HL-60 (cell line): ENCODE measurements at regions not wholly inside any gene's neighbourhood (a gene's known extent, or its start where the extent isn't known, plus 50 kb on each side); places are given as distances from the start of the nearest gene placed in this dataset.

ENCODE experiments used
- CTCF ChIP-seq: IDR thresholded peaks from one replicate; pipeline ENCODE4 v1.5.1; 2011; ENCODE audit warnings: low read length, control low read depth, inconsistent platforms; ENCODE audit not compliant: insufficient read depth
- GABPA ChIP-seq: IDR thresholded peaks from 2 replicates; pipeline ENCODE4 v1.6.1; 2012; ENCODE audit warnings: low read depth
- POLR2AphosphoS5 ChIP-seq: IDR thresholded peaks from 2 replicates; pipeline ENCODE4 v1.6.1; 2012; ENCODE audit warnings: low read depth
- REST ChIP-seq: IDR thresholded peaks from 2 replicates; pipeline ENCODE4 v1.6.1; 2012; ENCODE audit warnings: low read depth; ENCODE audit not compliant: insufficient replicate concordance
- SPI1 ChIP-seq: IDR thresholded peaks from 2 replicates; pipeline ENCODE4 v1.6.1; 2012; ENCODE audit warnings: low read depth, mild to moderate bottlenecking, borderline replicate concordance

GRCh38 chr17:36773039-36773438 lies 164.2 kb upstream of the LHX1 start:
- TF ChIP-seq CTCF (no peak), GABPA (no peak), SPI1 (no peak), POLR2AphosphoS5 (no peak), REST (no peak)
